ENCODE measurements at regions not wholly inside any gene's neighbourhood (a gene's known extent, or its start where the extent isn't known, plus 50 kb on each side); places are given as distances from the start of the nearest gene placed in this dataset.
A peak's percentile ranks its signal among the peaks of the same experiment; 100 is the strongest.

- in situ Hi-C loops (cut with MboI), result no loop called here
Observed at GRCh38 chr4:1577822-1578217, 106.3 kb downstream of the FAM53A start.

More at GRCh38 chr4:1577822-1578217, 106.3 kb downstream of the FAM53A start:
- Histone ChIP-seq H3K36me3 (ENCODE audit: control insufficient read depth, insufficient read depth, low read length) (no peaks in the 10 kb centered on the region), H3K9ac (ENCODE audit: insufficient read depth in 1 of 2, low read depth in 2 of 2, low read length in 2 of 2) (no peak overlapping the region), H4K20me1 (replicated peaks; ENCODE audit: control insufficient read depth, insufficient read depth, low read length) (peaks cover 8% of the 10 kb centered on the region; the same call in 1 of the 2 replicates), H3K4me3 (no peak overlapping the region), H2AFZ (ENCODE audit: low read depth, low read length) (no peak overlapping the region), H3K9me1 (ENCODE audit: control insufficient read depth, insufficient read depth, low read length) (no peaks in the 10 kb centered on the region), H3K4me1 (replicated peaks in 1 of 2; ENCODE audit: control insufficient read depth in 2 of 2, insufficient read depth in 2 of 2, low read length in 2 of 2) (peaks cover 8 to 62% of the 10 kb centered on the region in 2 experiments; a peak in 4 of 5 replicates), H3K9me3 (replicated peaks; ENCODE audit: control insufficient read depth, insufficient read depth, low read depth, low read length) (0 out of 2 replicates have a peak, but pooled peaks cover 2% of the 10 kb centered on the region), H3K27ac (ENCODE audit: extremely low read depth, low read depth, low read length) (no peak overlapping the region), H3K4me2 (ENCODE audit: insufficient read depth, low read length) (no peak overlapping the region), H3K79me2 (ENCODE audit: control insufficient read depth, insufficient read depth, low read length) (no peaks in the 10 kb centered on the region), H3K27me3 (ENCODE audit: control insufficient read depth in 2 of 2, insufficient read depth in 2 of 2, low read length in 2 of 2) (peaks cover 10 to 29% of the 10 kb centered on the region in 2 experiments; a peak in 4 of 5 replicates)
- DNase-seq (ENCODE audit: extremely low read depth in 1 of 4, low spot score in 3 of 4) (no peak), ATAC-seq (no peak), FAIRE-seq (no peak)
- TF ChIP-seq HMGXB4 (CRISPR knock-in tag; IDR thresholded peaks at IDR 0.05), result no peak
- TF ChIP-seq ZBTB7A (IDR thresholded peaks at IDR 0.05; ENCODE audit: borderline replicate concordance, control insufficient read depth, low read depth, low read length), result peak; percentile 6; the same call in 1 of the 2 replicates
- no TSS peak for BruUV-seq (replicated peaks)
- ChIA-PET CTCF (ENCODE audit: low intra/inter-chr PET ratio) (no interaction called here), POLR2A (no interaction called here)
- 35% methylated on average over 8 of the region's 17 CpGs for WGBS (ENCODE audit: insufficient coverage, low coverage, missing lambda C conversion rate)
- intact Hi-C loops (cut with micrococcal nuclease), result no loop called here

All from K562 (cell line).